Psoas muscle (tissue), 7 donors: ENCODE measurements at regions not wholly inside any gene's neighbourhood (a gene's known extent, or its start where the extent isn't known, plus 50 kb on each side); places are given as distances from the start of the nearest gene placed in this dataset.

ENCODE experiments used
- ATAC-seq, 4 donors: fragments of 200-7000 bp; cut with Tn5 transposase; one replicate each; pipeline ENCODE4 v1.9.1; 2020; ENCODE audit warnings: moderate library complexity in 3 of 4, mild to moderate bottlenecking in 2 of 4
- DNase-seq, 2 donors: peaks; one replicate each; pipeline ENCODE4 v3.0.0-alpha.2; 2020
- H3K27ac ChIP-seq: fragments of 200-600 bp; one replicate; pipeline ENCODE4 v1.8.0; 2022
- H3K27me3 ChIP-seq, 3 donors: fragments of 200-600 bp in 1 of 3; one replicate each; pipeline versions ENCODE4 v1.6.1 to v1.8.0; 2013 to 2022; ENCODE audit warnings: low read length in 2 of 3, mild to moderate bottlenecking in 2 of 3, moderate library complexity in 1 of 3; ENCODE audit not compliant: insufficient read depth in 3 of 3
- H3K36me3 ChIP-seq, 2 donors: fragments of 200-600 bp in 1 of 2; one replicate each; pipeline versions ENCODE4 v1.6.1 to v1.8.0; 2013 to 2022; ENCODE audit warnings: low read depth in 1 of 2, mild to moderate bottlenecking in 1 of 2, moderate library complexity in 1 of 2; ENCODE audit not compliant: insufficient read depth in 1 of 2
- H3K4me1 ChIP-seq: fragments of 200-600 bp; one replicate; pipeline ENCODE4 v1.8.0; 2022
- H3K4me3 ChIP-seq: fragments of 200-600 bp; one replicate; pipeline ENCODE4 v1.8.0; 2022; ENCODE audit warnings: mild to moderate bottlenecking
- H3K9me3 ChIP-seq: fragments of 200-600 bp; one replicate; pipeline ENCODE4 v1.8.0; 2022
- CTCF ChIP-seq: fragments of 200-600 bp; IDR thresholded peaks from one replicate; pipeline ENCODE4 v1.8.0; 2022; ENCODE audit warnings: antibody characterized with exemption
- WGBS, 3 donors: extraction: QIAGEN DNeasy Blood & Tissue Kit; methylation state at CpG; one replicate each; pipeline versions ENCODE4 v1.1.6 to v1.1.7; 2013; 5-methylcytosine and 5-hydroxymethylcytosine counted together
- intact Hi-C, 2 donors: fragments of 100-400 bp; cut with DNase I; formaldehyde crosslinking; loops; one replicate each; pipeline versions ENCODE4 v1.11.0 to v1.14.2; 2022
- donor health status: healthy with polysubstance abuse.
- donor health status: DM: no; HTN: no; CAD: no; lungs with moderate emphysema.
- donor health status: Bipolar disorder and iron deficiency.
- donor health status: healthy.
- donor health status: DM: yes; HTN: yes; CAD: no.
- donor health status: DM: no; HTN: no; CAD: no.
- donor health status: DM: yes; HTN: yes; CAD: no.

- no peak for TF ChIP-seq CTCF
- H3K4me1 ChIP-seq: no peaks in the 10 kb centered on the region
- ATAC-seq: no peak
- H3K4me3 ChIP-seq: no peak overlapping the region
- H3K27ac ChIP-seq: no peak overlapping the region
- H3K27me3 ChIP-seq: no peaks in the 10 kb centered on the region
- WGBS, 3 donors: 78 to 86% (median 84%) methylated on average over 1 of the region's 1 CpG
- intact Hi-C loops: no loop called here
- H3K9me3 ChIP-seq: no peaks in the 10 kb centered on the region
- H3K36me3 ChIP-seq: no peaks in the 10 kb centered on the region
- DNase-seq: no peak
These were observed 416.1 kb downstream of the TAF11L14 start for GRCh38 chr5:18050345-18050744.

DNA sequence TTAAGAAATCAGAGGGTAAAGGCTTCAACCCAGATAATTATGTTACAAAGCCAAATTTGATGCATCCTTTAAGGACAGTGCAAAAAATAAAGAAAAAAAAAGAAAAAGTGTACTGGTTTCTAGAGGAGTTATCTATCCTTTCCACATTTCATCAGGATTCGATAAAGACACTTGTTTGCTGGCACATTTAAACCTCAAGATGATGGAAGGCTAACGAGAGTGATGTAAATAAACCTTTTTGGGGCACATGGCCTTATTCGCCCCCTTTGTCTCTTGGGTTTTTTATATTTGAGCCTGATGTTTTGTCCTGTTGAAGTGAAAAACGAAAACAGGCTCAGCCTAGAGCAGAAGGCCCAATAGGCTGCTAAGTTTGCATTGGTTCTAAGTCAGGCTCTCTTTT is 416.5 kb downstream of the TAF11L14 start:
- Histone ChIP-seq H3K9me3 (no peaks in the 10 kb centered on the region), H3K27me3 (no peaks in the 10 kb centered on the region), H3K36me3 (no peaks in the 10 kb centered on the region), H3K4me3 (no peak overlapping the region), H3K4me1 (no peaks in the 10 kb centered on the region), H3K27ac (no peak overlapping the region)
- 56 to 60% (median 59%) methylated on average over 4 of the region's 4 CpGs for WGBS, 3 donors
- TF ChIP-seq CTCF: no peak
- ATAC-seq: no peak
- intact Hi-C loops: no loop called here
- DNase-seq: no peak

GRCh38 chr5:18051953-18052352 is 417.7 kb downstream of the TAF11L14 start:
- no peaks in the 10 kb centered on the region for H3K36me3 ChIP-seq
- H3K9me3 ChIP-seq: no peaks in the 10 kb centered on the region
- no peak for TF ChIP-seq CTCF
- no peak overlapping the region for H3K4me3 ChIP-seq
- H3K27me3 ChIP-seq: no peaks in the 10 kb centered on the region
- 63 to 73% (median 67%) methylated on average over 1 of the region's 1 CpG for WGBS, 3 donors
- intact Hi-C loops: no loop called here
- ATAC-seq (no peak), DNase-seq (no peak)
- H3K27ac ChIP-seq: no peak overlapping the region
- no peaks in the 10 kb centered on the region for H3K4me1 ChIP-seq

DNA sequence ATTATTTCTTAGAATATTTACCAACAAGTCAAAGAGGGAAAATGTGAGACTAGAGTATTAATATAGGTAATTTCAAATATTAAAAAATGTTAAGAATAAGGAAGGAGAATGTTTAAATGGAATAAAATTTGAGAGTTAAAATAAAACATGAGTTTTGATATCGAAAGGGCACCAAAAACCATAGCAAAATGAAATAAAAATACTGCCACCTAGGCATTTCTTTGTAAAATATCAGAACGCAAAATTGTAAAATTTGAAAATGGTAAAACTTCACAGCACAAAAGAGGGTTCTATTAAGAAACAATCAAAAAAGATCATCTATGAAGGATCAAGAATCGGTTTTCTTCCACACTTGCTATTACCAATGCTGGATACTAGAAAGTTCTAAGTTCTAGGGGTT is 418.3 kb downstream of the TAF11L14 start:
- TF ChIP-seq CTCF: no peak
- 81 to 90% (median 87%) methylated on average over 3 of the region's 3 CpGs for WGBS, 3 donors
- Histone ChIP-seq H3K4me3 (no peak overlapping the region), H3K27me3 (no peaks in the 10 kb centered on the region), H3K9me3 (no peaks in the 10 kb centered on the region), H3K27ac (no peak overlapping the region), H3K4me1 (no peaks in the 10 kb centered on the region), H3K36me3 (no peaks in the 10 kb centered on the region)
- intact Hi-C loops: no loop called here
- no peak for DNase-seq
- no peak for ATAC-seq

GRCh38 chr5:18057725-18058124 is 423.5 kb downstream of the TAF11L14 start:
- no peaks in the 10 kb centered on the region for H3K36me3 ChIP-seq
- intact Hi-C loops: no loop called here
- H3K4me1 ChIP-seq: no peaks in the 10 kb centered on the region
- H3K27ac ChIP-seq: no peak overlapping the region
- no peak for DNase-seq
- WGBS, 3 donors: 31 to 35% (median 33%) methylated on average over 3 of the region's 3 CpGs
- ATAC-seq: no peak
- no peak for TF ChIP-seq CTCF
- H3K27me3 ChIP-seq: peaks cover 0 to 2% (median 0%) of the 10 kb centered on the region in 3 donors
- H3K4me3 ChIP-seq: no peak overlapping the region
- H3K9me3 ChIP-seq: no peaks in the 10 kb centered on the region
